PC-3 (cell line): ENCODE measurements at regions not wholly inside any gene's neighbourhood (a gene's known extent, or its start where the extent isn't known, plus 50 kb on each side); places are given as distances from the start of the nearest gene placed in this dataset.

Experiments used
- CTCF ChIP-seq: fragments of 300-600 bp; sonication (generic); conservative IDR thresholded peaks from 2 replicates; pipeline ENCODE4 v1.5.1; 2017; ENCODE audit warnings: antibody characterized with exemption, low read depth, mild to moderate bottlenecking, low read length
- EZH2 ChIP-seq: fragments of 300-600 bp; sonication (generic); IDR thresholded peaks from one replicate; pipeline ENCODE4 v1.6.1; 2017; ENCODE audit warnings: antibody characterized with exemption, mild to moderate bottlenecking, low read length; ENCODE audit not compliant: unreplicated experiment
- EZH2phosphoT487 ChIP-seq: fragments of 300-600 bp; sonication (generic); IDR thresholded peaks from 2 replicates; pipeline ENCODE4 v1.6.1; 2018; ENCODE audit warnings: mild to moderate bottlenecking, antibody characterized with exemption, low read length, borderline replicate concordance

DNA sequence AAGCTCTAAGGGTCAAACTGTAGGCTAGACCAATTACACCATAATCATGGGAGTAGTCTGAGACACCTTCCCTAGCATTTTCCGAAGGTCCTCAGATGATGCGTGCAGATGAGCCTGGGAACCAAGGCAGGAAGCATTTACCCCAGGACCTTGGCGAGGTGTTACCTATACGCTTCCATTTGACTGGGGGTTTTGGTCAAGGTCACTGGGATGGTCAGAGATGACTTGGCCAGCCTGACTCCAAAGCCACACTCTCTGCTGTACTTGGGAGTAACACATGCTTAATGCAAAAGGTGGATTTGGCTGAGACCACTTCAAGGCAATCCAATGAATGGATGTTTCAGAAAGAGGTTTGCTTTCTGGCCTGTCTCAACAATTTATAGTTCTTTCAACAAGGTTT lies 98.9 kb upstream of the IRS2 start:
- TF ChIP-seq CTCF (no peak), EZH2 (no peak), EZH2phosphoT487 (no peak)
